ENCODE measurements at regions not wholly inside any gene's neighbourhood (a gene's known extent, or its start where the extent isn't known, plus 50 kb on each side); places are given as distances from the start of the nearest gene placed in this dataset.
"Not testable (repeated sequence)": the region's sequence is repeated elsewhere in the genome, so short reads cannot be mapped to it uniquely, and the experiment has no call there.

GRCh38 chr1:55876276-55877060 is 661.3 kb upstream of the USP24 start:
- in situ Hi-C loops (cut with MboI; ENCODE audit: low sequenced_read_pairs), result no loop called here
- no peak for DNase-seq (ENCODE audit: low spot score in 2 of 2)

GRCh38 chr1:55870106-55870505 is 654.9 kb upstream of the USP24 start:
- no peaks in the 10 kb centered on the region for H3K36me3 ChIP-seq (replicated peaks)
- H3K9me3 ChIP-seq, result no peaks in the 10 kb centered on the region
- no peak for DNase-seq (ENCODE audit: low spot score in 2 of 2)
- no peak overlapping the region for H3K4me3 ChIP-seq
- no peaks in the 10 kb centered on the region for H3K27me3 ChIP-seq (ENCODE audit: low read depth)
- in situ Hi-C loops (cut with MboI; ENCODE audit: low sequenced_read_pairs), result no loop called here
- no peaks in the 10 kb centered on the region for H3K4me1 ChIP-seq

More at GRCh38 chr1:55876276-55877060, 661.3 kb upstream of the USP24 start:
- Histone ChIP-seq H3K36me3 (replicated peaks) (no peaks in the 10 kb centered on the region), H3K4me3 (no peak overlapping the region), H3K9me3 (no peaks in the 10 kb centered on the region), H3K4me1 (no peaks in the 10 kb centered on the region), H3K27me3 (ENCODE audit: low read depth) (no peaks in the 10 kb centered on the region)

GRCh38 chr1:55869065-55869464 is 653.9 kb upstream of the USP24 start:
- no peak overlapping the region for H3K4me3 ChIP-seq
- no peak for DNase-seq (ENCODE audit: low spot score in 2 of 2)
- in situ Hi-C loops (cut with MboI; ENCODE audit: low sequenced_read_pairs), result no loop called here
- no peaks in the 10 kb centered on the region for H3K4me1 ChIP-seq
- no peaks in the 10 kb centered on the region for H3K27me3 ChIP-seq (ENCODE audit: low read depth)
- H3K9me3 ChIP-seq, result no peaks in the 10 kb centered on the region
- no peaks in the 10 kb centered on the region for H3K36me3 ChIP-seq (replicated peaks)

- Histone ChIP-seq H3K36me3 (replicated peaks) (no peaks in the 10 kb centered on the region), H3K27me3 (ENCODE audit: low read depth) (no peaks in the 10 kb centered on the region), H3K4me3 (no peak overlapping the region), H3K9me3 (no peaks in the 10 kb centered on the region), H3K4me1 (no peaks in the 10 kb centered on the region)
- DNase-seq (ENCODE audit: low spot score in 2 of 2), result no peak
- in situ Hi-C loops (cut with MboI; ENCODE audit: low sequenced_read_pairs), result no loop called here
Observed at GRCh38 chr1:55868026-55868425, 652.9 kb upstream of the USP24 start.

GRCh38 chr1:55867304-55867843 is 652.2 kb upstream of the USP24 start:
- Histone ChIP-seq H3K4me3 (no peak overlapping the region), H3K27me3 (ENCODE audit: low read depth) (0 out of 2 replicates have a peak, but pooled peaks cover 1% of the 10 kb centered on the region), H3K9me3 (no peaks in the 10 kb centered on the region), H3K36me3 (replicated peaks) (no peaks in the 10 kb centered on the region), H3K4me1 (no peaks in the 10 kb centered on the region)
- in situ Hi-C loops (cut with MboI; ENCODE audit: low sequenced_read_pairs), result no loop called here
- DNase-seq (ENCODE audit: low spot score in 2 of 2), result no peak

- H3K4me3 ChIP-seq; H3K4me1 ChIP-seq; DNase-seq (ENCODE audit: low spot score in 2 of 2); in situ Hi-C loops (cut with MboI; ENCODE audit: low sequenced_read_pairs); H3K9me3 ChIP-seq; H3K36me3 ChIP-seq (replicated peaks); H3K27me3 ChIP-seq (ENCODE audit: low read depth): not testable (repeated sequence)
Observed at GRCh38 chr1:55865778-55866177, 650.6 kb upstream of the USP24 start.

- in situ Hi-C loops (cut with MboI; ENCODE audit: low sequenced_read_pairs), result no loop called here
- Histone ChIP-seq H3K9me3 (no peaks in the 10 kb centered on the region), H3K4me1 (no peaks in the 10 kb centered on the region), H3K36me3 (replicated peaks) (no peaks in the 10 kb centered on the region), H3K4me3 (no peak overlapping the region), H3K27me3 (ENCODE audit: low read depth) (0 out of 2 replicates have a peak, but pooled peaks cover 3% of the 10 kb centered on the region)
- DNase-seq (ENCODE audit: low spot score in 2 of 2), result no peak
Observed at GRCh38 chr1:55864251-55864650, 649.1 kb upstream of the USP24 start.

GRCh38 chr1:55861676-55862340 is 646.6 kb upstream of the USP24 start:
- no peaks in the 10 kb centered on the region for H3K36me3 ChIP-seq (replicated peaks)
- no peaks in the 10 kb centered on the region for H3K9me3 ChIP-seq
- H3K27me3 ChIP-seq (ENCODE audit: low read depth), result 0 out of 2 replicates have a peak, but pooled peaks cover 3% of the 10 kb centered on the region
- H3K4me1 ChIP-seq, result no peaks in the 10 kb centered on the region
- DNase-seq (ENCODE audit: low spot score in 2 of 2), result no peak
- H3K4me3 ChIP-seq, result no peak overlapping the region
- in situ Hi-C loops (cut with MboI; ENCODE audit: low sequenced_read_pairs), result no loop called here

GRCh38 chr1:55860798-55861519 is 645.8 kb upstream of the USP24 start:
- Histone ChIP-seq H3K4me3 (no peak overlapping the region), H3K4me1 (no peaks in the 10 kb centered on the region), H3K9me3 (no peaks in the 10 kb centered on the region), H3K27me3 (ENCODE audit: low read depth) (0 out of 2 replicates have a peak, but pooled peaks cover 3% of the 10 kb centered on the region), H3K36me3 (replicated peaks) (no peaks in the 10 kb centered on the region)
- DNase-seq (ENCODE audit: low spot score in 2 of 2), result no peak
- in situ Hi-C loops (cut with MboI; ENCODE audit: low sequenced_read_pairs), result no loop called here

GRCh38 chr1:55860326-55860725 is 645.2 kb upstream of the USP24 start:
- in situ Hi-C loops (cut with MboI; ENCODE audit: low sequenced_read_pairs), result no loop called here
- DNase-seq (ENCODE audit: low spot score in 2 of 2), result no peak
- Histone ChIP-seq H3K4me1 (no peaks in the 10 kb centered on the region), H3K9me3 (no peaks in the 10 kb centered on the region), H3K27me3 (ENCODE audit: low read depth) (0 out of 2 replicates have a peak, but pooled peaks cover 3% of the 10 kb centered on the region), H3K4me3 (no peak overlapping the region), H3K36me3 (replicated peaks) (no peaks in the 10 kb centered on the region)

- no peak overlapping the region for H3K4me3 ChIP-seq
- H3K27me3 ChIP-seq (ENCODE audit: low read depth), result no peaks in the 10 kb centered on the region
- no peaks in the 10 kb centered on the region for H3K4me1 ChIP-seq
- no peaks in the 10 kb centered on the region for H3K36me3 ChIP-seq (replicated peaks)
- no peak for DNase-seq (ENCODE audit: low spot score in 2 of 2)
- H3K9me3 ChIP-seq, result no peaks in the 10 kb centered on the region
- in situ Hi-C loops (cut with MboI; ENCODE audit: low sequenced_read_pairs), result no loop called here
Observed at GRCh38 chr1:55854911-55855310, 639.7 kb upstream of the USP24 start.

GRCh38 chr1:55848906-55849305 is 633.7 kb upstream of the USP24 start:
- Histone ChIP-seq H3K27me3 (ENCODE audit: low read depth) (no peaks in the 10 kb centered on the region), H3K36me3 (replicated peaks) (no peaks in the 10 kb centered on the region), H3K4me3 (no peak overlapping the region), H3K4me1 (no peaks in the 10 kb centered on the region), H3K9me3 (no peaks in the 10 kb centered on the region)
- in situ Hi-C loops (cut with MboI; ENCODE audit: low sequenced_read_pairs), result no loop called here
- DNase-seq (ENCODE audit: low spot score in 2 of 2), result no peak

GRCh38 chr1:55846051-55846450 is 630.9 kb upstream of the USP24 start:
- no peaks in the 10 kb centered on the region for H3K9me3 ChIP-seq
- in situ Hi-C loops (cut with MboI; ENCODE audit: low sequenced_read_pairs), result no loop called here
- no peaks in the 10 kb centered on the region for H3K36me3 ChIP-seq (replicated peaks)
- no peak for DNase-seq (ENCODE audit: low spot score in 2 of 2)
- H3K27me3 ChIP-seq (ENCODE audit: low read depth), result no peaks in the 10 kb centered on the region
- H3K4me1 ChIP-seq, result no peaks in the 10 kb centered on the region
- H3K4me3 ChIP-seq, result no peak overlapping the region

GRCh38 chr1:55844322-55844721 is 629.2 kb upstream of the USP24 start:
- H3K36me3 ChIP-seq (replicated peaks), result no peaks in the 10 kb centered on the region
- H3K4me3 ChIP-seq, result no peak overlapping the region
- in situ Hi-C loops (cut with MboI; ENCODE audit: low sequenced_read_pairs), result no loop called here
- H3K4me1 ChIP-seq, result no peaks in the 10 kb centered on the region
- H3K9me3 ChIP-seq, result no peaks in the 10 kb centered on the region
- no peak for DNase-seq (ENCODE audit: low spot score in 2 of 2)
- no peaks in the 10 kb centered on the region for H3K27me3 ChIP-seq (ENCODE audit: low read depth)

All from HAP-1 (cell line).